DND-41 (cell line): ENCODE measurements at regions not wholly inside any gene's neighbourhood (a gene's known extent, or its start where the extent isn't known, plus 50 kb on each side); places are given as distances from the start of the nearest gene placed in this dataset.
"Not testable (repeated sequence)": the region's sequence is repeated elsewhere in the genome, so short reads cannot be mapped to it uniquely, and the experiment has no call there.

ENCODE experiments used
- ATAC-seq: fragments of 200-7000 bp; cut with Tn5 transposase; 3 replicates; pipeline ENCODE4 v1.9.1; 2021; ENCODE audit warnings: low read depth; ENCODE audit not compliant: insufficient read depth
- DNase-seq: peaks from one replicate; pipeline ENCODE4 v3.0.0-alpha.2; 2020
- H2AFZ ChIP-seq: 2 replicates; pipeline ENCODE4 v1.6.0; 2012; ENCODE audit warnings: low read depth, low read length
- H3K27ac ChIP-seq: 2 replicates; pipeline ENCODE4 v1.5.1; 2012; ENCODE audit warnings: low read length, inconsistent platforms
- H3K27me3 ChIP-seq: fragments of 200-600 bp; sonication (generic); 2 replicates; pipeline ENCODE4 v1.6.0; 2012; ENCODE audit warnings: low read length, mild to moderate bottlenecking, inconsistent platforms; ENCODE audit not compliant: insufficient read depth, poor library complexity
- H3K36me3 ChIP-seq: 2 replicates; pipeline ENCODE4 v1.5.1; 2012; ENCODE audit warnings: low read length, inconsistent platforms; ENCODE audit not compliant: insufficient read depth
- H3K4me1 ChIP-seq: 2 replicates; pipeline ENCODE4 v1.5.1; 2012; ENCODE audit warnings: mild to moderate bottlenecking, low read length; ENCODE audit not compliant: insufficient read depth
- H3K4me2 ChIP-seq: 2 replicates; pipeline ENCODE4 v1.6.0; 2012; ENCODE audit warnings: mild to moderate bottlenecking, moderate library complexity, low read length, inconsistent platforms; ENCODE audit not compliant: insufficient read depth
- H3K4me3 ChIP-seq, 2 experiments: fragments of 200-600 bp in 1 of 2; shearing (Covaris generic) in 1 of 2; 2 replicates each; pipeline ENCODE4 v1.5.1; 2012 to 2016; ENCODE audit warnings: inconsistent platforms in 2 of 2, low read length in 2 of 2, mild to moderate bottlenecking in 2 of 2, low read depth in 1 of 2, moderate library complexity in 1 of 2
- H3K79me2 ChIP-seq: 2 replicates; pipeline ENCODE4 v1.6.0; 2012; ENCODE audit warnings: low read length, inconsistent platforms; ENCODE audit not compliant: insufficient read depth
- H3K9ac ChIP-seq: 2 replicates; pipeline ENCODE4 v1.6.0; 2012; ENCODE audit warnings: low read depth, mild to moderate bottlenecking, inconsistent platforms, low read length, moderate library complexity
- H3K9me3 ChIP-seq: 2 replicates; pipeline ENCODE4 v1.5.1; 2012; ENCODE audit warnings: low read length, moderate library complexity, mild to moderate bottlenecking, inconsistent platforms; ENCODE audit not compliant: insufficient read depth, severe bottlenecking
- H4K20me1 ChIP-seq: 2 replicates; pipeline ENCODE4 v1.6.0; 2012; ENCODE audit warnings: low read length; ENCODE audit not compliant: insufficient read depth
- EZH2 ChIP-seq: IDR thresholded peaks from 3 replicates; pipeline ENCODE4 v1.6.1; 2012; ENCODE audit warnings: borderline replicate concordance, low read depth, mild to moderate bottlenecking, moderate library complexity, low read length, inconsistent platforms; ENCODE audit not compliant: severe bottlenecking
- TF ChIP-seq, protein P1 (sequence below): IDR thresholded peaks from 2 replicates; pipeline ENCODE4 v1.5.1; 2012; ENCODE audit warnings: borderline replicate concordance, low read length, moderate library complexity, mild to moderate bottlenecking; ENCODE audit not compliant: poor library complexity, severe bottlenecking; ENCODE audit errors: extremely low read depth

DNA sequence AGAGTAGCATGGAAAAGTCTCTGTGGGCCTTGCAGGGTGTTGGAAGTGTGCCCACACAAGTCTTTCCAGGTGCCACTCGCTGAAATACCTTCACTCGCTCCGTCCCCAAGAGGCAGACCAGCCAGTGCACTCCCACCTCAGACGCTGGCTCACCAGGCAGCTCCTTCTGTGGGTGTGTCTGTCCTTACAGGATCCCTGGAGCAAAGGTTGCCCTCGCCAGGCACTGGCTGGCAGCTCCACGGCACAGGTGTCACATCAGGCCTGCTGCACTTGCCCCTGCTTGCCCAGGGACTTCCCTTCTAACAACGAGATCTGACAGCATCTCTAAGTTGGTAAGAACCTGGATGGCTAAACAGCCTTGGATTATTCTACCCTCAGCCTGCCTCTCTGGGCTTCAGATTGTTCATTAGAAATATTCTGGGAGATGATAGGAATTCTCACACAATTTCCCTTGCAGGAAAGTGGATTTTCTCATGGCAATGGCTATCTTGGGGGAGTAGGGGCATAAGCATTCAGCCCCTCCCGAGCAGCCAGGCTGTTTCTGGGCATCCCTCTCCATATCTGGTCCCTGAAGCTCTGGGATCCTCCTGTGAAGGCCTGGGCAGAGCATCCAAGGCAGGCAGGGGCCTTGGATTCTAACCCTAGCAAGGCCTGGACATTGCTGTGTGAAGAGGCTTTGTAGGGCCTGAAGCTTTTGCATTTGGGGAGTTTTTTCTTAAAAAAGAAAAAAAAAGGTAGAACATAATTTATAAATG is 262.1 kb downstream of the MYCN start:
- no peak overlapping the region for H2AFZ ChIP-seq
- no peak overlapping the region for H3K27ac ChIP-seq
- H3K9me3 ChIP-seq = no peaks in the 10 kb centered on the region
- H3K79me2 ChIP-seq = no peaks in the 10 kb centered on the region
- H3K4me3 ChIP-seq = no peak overlapping the region
- H4K20me1 ChIP-seq = no peaks in the 10 kb centered on the region
- H3K36me3 ChIP-seq = no peaks in the 10 kb centered on the region
- H3K4me1 ChIP-seq = no peaks in the 10 kb centered on the region
- H3K27me3 ChIP-seq = no peaks in the 10 kb centered on the region
- TF ChIP-seq EZH2 = no peak
- TF ChIP-seq, protein P1, sequence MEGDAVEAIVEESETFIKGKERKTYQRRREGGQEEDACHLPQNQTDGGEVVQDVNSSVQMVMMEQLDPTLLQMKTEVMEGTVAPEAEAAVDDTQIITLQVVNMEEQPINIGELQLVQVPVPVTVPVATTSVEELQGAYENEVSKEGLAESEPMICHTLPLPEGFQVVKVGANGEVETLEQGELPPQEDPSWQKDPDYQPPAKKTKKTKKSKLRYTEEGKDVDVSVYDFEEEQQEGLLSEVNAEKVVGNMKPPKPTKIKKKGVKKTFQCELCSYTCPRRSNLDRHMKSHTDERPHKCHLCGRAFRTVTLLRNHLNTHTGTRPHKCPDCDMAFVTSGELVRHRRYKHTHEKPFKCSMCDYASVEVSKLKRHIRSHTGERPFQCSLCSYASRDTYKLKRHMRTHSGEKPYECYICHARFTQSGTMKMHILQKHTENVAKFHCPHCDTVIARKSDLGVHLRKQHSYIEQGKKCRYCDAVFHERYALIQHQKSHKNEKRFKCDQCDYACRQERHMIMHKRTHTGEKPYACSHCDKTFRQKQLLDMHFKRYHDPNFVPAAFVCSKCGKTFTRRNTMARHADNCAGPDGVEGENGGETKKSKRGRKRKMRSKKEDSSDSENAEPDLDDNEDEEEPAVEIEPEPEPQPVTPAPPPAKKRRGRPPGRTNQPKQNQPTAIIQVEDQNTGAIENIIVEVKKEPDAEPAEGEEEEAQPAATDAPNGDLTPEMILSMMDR = no peak
- no peak overlapping the region for H3K9ac ChIP-seq
- H3K4me2 ChIP-seq = no peak overlapping the region
- DNase-seq = no peak
- no peak for ATAC-seq

GRCh38 chr2:16201848-16202247 is 261.5 kb downstream of the MYCN start:
- H3K4me1 ChIP-seq = no peaks in the 10 kb centered on the region
- no peaks in the 10 kb centered on the region for H3K36me3 ChIP-seq
- H3K9ac ChIP-seq = no peak overlapping the region
- no peak overlapping the region for H2AFZ ChIP-seq
- TF ChIP-seq EZH2 = no peak
- H3K4me3 ChIP-seq = no peak overlapping the region
- DNase-seq (no peak), ATAC-seq (no peak)
- no peak overlapping the region for H3K27ac ChIP-seq
- no peaks in the 10 kb centered on the region for H3K79me2 ChIP-seq
- no peaks in the 10 kb centered on the region for H4K20me1 ChIP-seq
- H3K9me3 ChIP-seq = no peaks in the 10 kb centered on the region
- no peak overlapping the region for H3K4me2 ChIP-seq
- H3K27me3 ChIP-seq = no peaks in the 10 kb centered on the region

GRCh38 chr2:16200554-16201193 is 260.3 kb downstream of the MYCN start:
- no peak for DNase-seq
- no peaks in the 10 kb centered on the region for H3K4me1 ChIP-seq
- no peaks in the 10 kb centered on the region for H3K36me3 ChIP-seq
- no peak for TF ChIP-seq EZH2
- TF ChIP-seq, protein P1 = no peak
- H3K79me2 ChIP-seq = no peaks in the 10 kb centered on the region
- H3K9me3 ChIP-seq = no peaks in the 10 kb centered on the region
- no peaks in the 10 kb centered on the region for H3K27me3 ChIP-seq
- H2AFZ ChIP-seq = no peak overlapping the region
- no peak overlapping the region for H3K4me2 ChIP-seq
- no peak overlapping the region for H3K27ac ChIP-seq
- H4K20me1 ChIP-seq = no peaks in the 10 kb centered on the region
- ATAC-seq = no peak
- H3K4me3 ChIP-seq = no peak overlapping the region
- no peak overlapping the region for H3K9ac ChIP-seq

DNA sequence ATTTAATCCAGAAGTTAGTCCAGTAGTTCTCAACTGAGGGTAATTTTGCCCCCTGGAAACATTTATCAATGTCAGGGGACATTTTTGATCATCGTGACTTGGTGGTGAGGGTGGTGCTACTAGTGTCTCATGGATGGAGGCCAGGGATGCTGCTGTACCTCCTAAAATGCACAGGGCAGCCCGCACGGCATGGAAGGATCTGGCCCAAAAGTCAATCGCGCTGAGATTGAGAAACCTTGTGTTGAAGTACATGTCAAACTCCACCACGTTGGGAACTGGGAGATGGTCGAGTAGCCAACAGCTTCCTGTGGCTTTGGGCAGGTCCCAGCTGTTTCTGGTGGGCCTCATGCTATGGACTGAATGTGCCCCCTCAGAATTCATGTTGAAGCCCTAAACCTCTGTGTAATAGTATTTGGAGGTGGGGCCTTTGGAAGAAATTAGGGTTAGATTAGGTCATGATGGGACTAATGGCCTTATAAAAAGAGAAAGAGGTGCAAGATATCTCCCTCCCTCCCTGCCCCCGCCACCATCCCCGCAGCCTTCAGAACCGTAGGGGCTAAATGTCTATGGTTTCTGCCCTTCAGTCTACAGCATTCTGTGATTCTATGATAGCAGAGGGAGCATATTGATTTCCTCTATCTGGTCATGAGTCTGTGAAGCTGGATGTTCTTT is 259.7 kb downstream of the MYCN start:
- Histone ChIP-seq H3K9me3 (no peaks in the 10 kb centered on the region), H3K4me1 (no peaks in the 10 kb centered on the region), H3K27me3 (no peaks in the 10 kb centered on the region), H3K79me2 (no peaks in the 10 kb centered on the region), H2AFZ (no peak overlapping the region), H3K36me3 (no peaks in the 10 kb centered on the region), H3K4me3 (no peak overlapping the region), H4K20me1 (no peaks in the 10 kb centered on the region), H3K4me2 (no peak overlapping the region), H3K9ac (no peak overlapping the region), H3K27ac (no peak overlapping the region)
- no peak for DNase-seq
- no peak for ATAC-seq
- TF ChIP-seq, protein P1 = no peak
- TF ChIP-seq EZH2 = no peak

DNA sequence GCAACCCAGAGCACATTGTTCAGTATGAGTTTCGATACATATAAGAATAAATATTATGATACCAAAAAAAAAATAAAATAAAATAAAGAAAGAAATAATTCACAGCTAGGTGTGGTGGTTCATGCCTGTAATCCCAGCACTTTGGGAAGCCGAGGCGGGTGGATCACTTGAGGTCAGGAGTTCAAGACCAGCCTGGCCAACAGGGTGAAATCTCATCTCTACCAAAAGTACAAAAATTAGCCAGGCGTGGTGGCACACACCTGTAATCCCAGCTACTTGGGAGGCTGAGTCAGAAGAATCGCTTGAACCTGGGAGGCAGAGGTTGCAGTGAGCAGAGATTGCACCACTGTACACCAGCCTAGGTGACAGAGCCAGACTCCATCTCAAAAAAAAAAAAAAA is 258.9 kb downstream of the MYCN start:
- H3K27ac ChIP-seq, H3K4me3 ChIP-seq, H3K4me2 ChIP-seq, H3K36me3 ChIP-seq, ATAC-seq, H3K9ac ChIP-seq, H2AFZ ChIP-seq, H3K79me2 ChIP-seq, H3K27me3 ChIP-seq, DNase-seq, H3K4me1 ChIP-seq, H3K9me3 ChIP-seq, H4K20me1 ChIP-seq: not testable (repeated sequence)
